ENCODE measurements at regions not wholly inside any gene's neighbourhood (a gene's known extent, or its start where the extent isn't known, plus 50 kb on each side); places are given as distances from the start of the nearest gene placed in this dataset.
"Not testable (repeated sequence)": the region's sequence is repeated elsewhere in the genome, so short reads cannot be mapped to it uniquely, and the experiment has no call there.

DNA sequence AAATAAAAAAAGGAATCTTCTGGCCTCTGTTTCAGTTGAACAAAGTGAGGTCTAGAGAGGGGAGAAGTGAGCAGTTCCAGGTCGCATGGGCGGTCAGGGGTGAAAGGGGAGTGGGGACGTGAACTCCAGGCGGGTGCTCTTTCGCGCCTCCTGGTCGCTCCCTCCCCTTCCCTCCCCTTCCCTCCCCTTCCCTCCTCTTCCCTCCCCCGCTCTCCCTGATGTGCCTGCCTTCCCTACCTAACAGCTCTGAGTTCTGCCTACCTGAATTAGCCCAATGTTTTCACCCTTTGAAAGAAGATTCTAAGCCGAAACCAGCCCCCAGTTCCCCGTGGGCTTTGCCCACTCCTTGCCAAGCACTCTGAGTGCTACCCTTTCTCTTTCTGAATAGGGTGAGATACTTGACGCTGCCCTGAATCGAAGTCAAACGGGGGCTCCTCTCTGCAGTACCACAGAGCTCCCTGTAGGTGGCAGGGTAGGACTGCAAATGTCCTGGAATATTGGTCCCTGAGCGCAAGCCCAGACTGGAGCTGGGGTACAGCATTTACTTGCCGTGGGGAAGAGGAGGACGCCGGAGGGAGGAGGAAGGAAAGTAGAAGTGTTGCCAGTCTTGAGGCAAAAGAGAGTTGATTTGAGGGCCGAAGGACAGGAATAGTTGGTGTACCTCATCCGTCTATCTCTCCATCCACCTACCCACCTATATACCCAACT lies 214.4 kb downstream of the NPIPA7 start:
- H3K4me3 ChIP-seq; H3K27ac ChIP-seq; H3K9me3 ChIP-seq; H3K27me3 ChIP-seq; intact Hi-C loops (cut with DNase I); H3K36me3 ChIP-seq; H3K4me1 ChIP-seq: not testable (repeated sequence)
- DNase-seq: peak in 2 of 4 donors; percentile 0 to 1
- peak; percentile 41 to 68 for TF ChIP-seq CTCF (IDR thresholded peaks at IDR 0.05)
- peak; percentile 99 for ATAC-seq

GRCh38 chr16:16595029-16595718 lies 216.2 kb downstream of the NPIPA7 start:
- intact Hi-C loops (cut with DNase I); H3K27me3 ChIP-seq; H3K36me3 ChIP-seq: not testable (repeated sequence)

GRCh38 chr16:16601239-16601638 lies 222.3 kb downstream of the NPIPA7 start:
- H3K4me1 ChIP-seq; DNase-seq; H3K27ac ChIP-seq; H3K27me3 ChIP-seq; H3K4me3 ChIP-seq; ATAC-seq; intact Hi-C loops (cut with DNase I); H3K9me3 ChIP-seq; H3K36me3 ChIP-seq: not testable (repeated sequence)

More at GRCh38 chr16:16595029-16595718, 216.2 kb downstream of the NPIPA7 start:
- ATAC-seq, H3K4me1 ChIP-seq, H3K4me3 ChIP-seq, H3K9me3 ChIP-seq, DNase-seq, H3K27ac ChIP-seq: not testable (repeated sequence)

DNA sequence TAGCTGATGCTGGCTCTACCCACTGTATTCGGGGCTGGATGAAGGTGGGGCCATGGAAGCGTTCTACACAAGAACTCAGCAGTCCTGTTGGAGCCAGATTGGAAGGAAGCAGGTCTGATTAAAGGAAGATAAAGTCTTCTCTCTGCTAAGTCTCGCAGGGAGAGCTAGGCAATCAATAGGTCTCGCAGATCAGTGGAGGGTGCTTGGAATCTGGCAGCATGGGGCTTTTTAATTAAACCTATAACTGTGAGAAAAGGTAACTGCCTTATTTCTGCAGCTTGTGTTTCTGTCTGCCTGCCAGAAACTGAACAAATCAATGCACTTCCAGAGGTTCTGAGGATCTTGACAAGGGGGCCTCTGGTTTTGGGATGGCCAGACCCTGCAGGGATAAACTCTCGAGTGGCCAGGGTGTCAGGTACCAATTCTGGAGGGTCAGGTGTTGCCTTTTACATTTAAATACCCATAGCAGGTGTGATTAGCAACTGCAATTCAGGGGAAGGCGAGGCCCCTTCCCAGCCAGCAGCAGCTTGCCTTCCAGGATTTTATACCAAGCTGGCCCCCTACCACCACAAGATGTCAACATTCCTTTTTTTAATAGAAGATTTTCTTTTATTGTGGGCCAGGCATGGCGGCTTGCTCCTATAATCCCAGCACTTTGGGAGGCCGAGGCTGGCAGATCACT lies 228.6 kb downstream of the NPIPA7 start:
- H3K27me3 ChIP-seq; intact Hi-C loops (cut with DNase I); H3K9me3 ChIP-seq: not testable (repeated sequence)

GRCh38 chr16:16609627-16610026 lies 230.7 kb downstream of the NPIPA7 start:
- ATAC-seq; H3K4me3 ChIP-seq; DNase-seq; H3K27ac ChIP-seq; H3K9me3 ChIP-seq; H3K36me3 ChIP-seq; intact Hi-C loops (cut with DNase I); H3K4me1 ChIP-seq; H3K27me3 ChIP-seq: not testable (repeated sequence)

More for the DNA sequence above, 228.6 kb downstream of the NPIPA7 start:
- H3K36me3 ChIP-seq, H3K4me1 ChIP-seq, DNase-seq, H3K27ac ChIP-seq, H3K4me3 ChIP-seq, ATAC-seq: not testable (repeated sequence)

- peak; percentile 74 for ATAC-seq
- H3K9me3 ChIP-seq; H3K4me3 ChIP-seq; H3K36me3 ChIP-seq; H3K27ac ChIP-seq; DNase-seq; H3K4me1 ChIP-seq; intact Hi-C loops (cut with DNase I); H3K27me3 ChIP-seq: not testable (repeated sequence)
Measured at GRCh38 chr16:16610389-16610967, 231.5 kb downstream of the NPIPA7 start.

GRCh38 chr16:16613212-16613611 lies 234.3 kb downstream of the NPIPA7 start:
- H3K27me3 ChIP-seq; H3K9me3 ChIP-seq; H3K36me3 ChIP-seq; H3K27ac ChIP-seq; H3K4me3 ChIP-seq; DNase-seq; H3K4me1 ChIP-seq; ATAC-seq; intact Hi-C loops (cut with DNase I): not testable (repeated sequence)

DNA sequence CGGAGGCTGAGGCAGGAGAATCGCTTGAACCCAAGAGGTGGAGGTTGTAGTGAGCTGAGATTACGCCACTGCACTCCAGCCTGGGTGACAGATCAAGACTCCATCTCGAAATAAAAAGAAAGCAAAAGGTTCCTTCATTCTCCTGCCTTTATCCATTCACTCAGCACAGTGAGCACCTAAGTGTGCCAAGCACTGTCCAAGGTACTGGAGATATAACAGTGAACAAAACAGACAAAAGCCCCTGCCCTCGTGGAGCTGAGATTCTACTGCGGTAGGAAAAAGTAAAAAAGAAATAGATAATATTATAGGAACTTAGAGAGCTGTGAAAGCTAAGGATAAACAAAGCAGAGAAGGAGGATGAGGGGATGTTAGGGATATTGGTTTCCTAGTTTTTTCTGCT lies 235.5 kb downstream of the NPIPA7 start:
- intact Hi-C loops (cut with DNase I); H3K27ac ChIP-seq; H3K36me3 ChIP-seq; DNase-seq; H3K4me1 ChIP-seq; H3K4me3 ChIP-seq; H3K27me3 ChIP-seq; H3K9me3 ChIP-seq: not testable (repeated sequence)
- ATAC-seq: peak; percentile 24

DNA sequence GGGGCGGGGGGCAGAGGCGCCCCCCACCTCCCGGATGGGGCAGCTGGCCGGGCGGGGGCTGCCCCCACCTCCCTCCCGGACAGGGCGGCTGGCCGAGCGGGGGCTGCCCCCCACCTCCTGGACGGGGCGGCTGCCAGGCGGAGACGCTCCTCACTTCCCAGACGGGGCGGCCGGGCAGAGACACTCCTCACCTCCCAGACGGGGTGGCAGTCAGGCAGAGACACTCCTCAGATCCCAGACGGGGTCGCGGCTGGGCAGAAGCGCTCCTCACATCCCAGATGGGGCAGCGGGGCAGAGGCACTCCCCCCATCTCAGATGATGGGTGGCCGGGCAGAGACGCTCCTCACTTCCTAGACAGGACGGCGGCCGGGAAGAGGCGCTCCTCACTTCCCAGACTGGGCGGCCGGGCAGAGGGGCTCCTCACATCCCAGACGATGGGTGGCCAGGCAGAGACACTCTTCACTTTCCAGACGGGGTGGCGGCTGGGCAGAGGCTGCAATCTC lies 240.1 kb downstream of the NPIPA7 start:
- H3K27me3 ChIP-seq; ATAC-seq; H3K4me3 ChIP-seq; H3K27ac ChIP-seq; H3K9me3 ChIP-seq; H3K36me3 ChIP-seq; H3K4me1 ChIP-seq; intact Hi-C loops (cut with DNase I): not testable (repeated sequence)
- DNase-seq: peak in 1 of 4 donors; percentile 63

- intact Hi-C loops (cut with DNase I); DNase-seq; H3K36me3 ChIP-seq; H3K27ac ChIP-seq; ATAC-seq; H3K4me1 ChIP-seq; H3K27me3 ChIP-seq; H3K4me3 ChIP-seq; H3K9me3 ChIP-seq: not testable (repeated sequence)
Measured at GRCh38 chr16:16624367-16624766, 245.4 kb downstream of the NPIPA7 start.

GRCh38 chr16:16625140-16625539 lies 246.2 kb downstream of the NPIPA7 start:
- H3K9me3 ChIP-seq; H3K27me3 ChIP-seq; intact Hi-C loops (cut with DNase I); H3K27ac ChIP-seq; H3K4me3 ChIP-seq; ATAC-seq; H3K36me3 ChIP-seq; DNase-seq; H3K4me1 ChIP-seq: not testable (repeated sequence)

GRCh38 chr16:16627865-16628264 lies 248.9 kb downstream of the NPIPA7 start:
- H3K36me3 ChIP-seq; H3K4me3 ChIP-seq; H3K27ac ChIP-seq; H3K27me3 ChIP-seq; intact Hi-C loops (cut with DNase I); H3K9me3 ChIP-seq; H3K4me1 ChIP-seq; ATAC-seq; DNase-seq: not testable (repeated sequence)
